ENCODE measurements at regions not wholly inside any gene's neighbourhood (a gene's known extent, or its start where the extent isn't known, plus 50 kb on each side); places are given as distances from the start of the nearest gene placed in this dataset.
"Not testable (repeated sequence)": the region's sequence is repeated elsewhere in the genome, so short reads cannot be mapped to it uniquely, and the experiment has no call there.

- TF ChIP-seq CTCF (IDR thresholded peaks at IDR 0.05; ENCODE audit: low read depth, low read length) = no peak
- Histone ChIP-seq H3K9me3 (ENCODE audit: severe bottlenecking) (peaks cover 9% of the 10 kb centered on the region), H3K27ac (no peak overlapping the region), H3K27me3 (ENCODE audit: insufficient read depth, low read depth, severe bottlenecking) (no peaks in the 10 kb centered on the region), H3K4me3 (ENCODE audit: low read depth, low read length) (no peak overlapping the region), H3K36me3 (no peaks in the 10 kb centered on the region)
- DNase-seq = no peak
Observed at GRCh38 chr17:62219221-62219899, 154.3 kb upstream of the MED13 start.

DNA sequence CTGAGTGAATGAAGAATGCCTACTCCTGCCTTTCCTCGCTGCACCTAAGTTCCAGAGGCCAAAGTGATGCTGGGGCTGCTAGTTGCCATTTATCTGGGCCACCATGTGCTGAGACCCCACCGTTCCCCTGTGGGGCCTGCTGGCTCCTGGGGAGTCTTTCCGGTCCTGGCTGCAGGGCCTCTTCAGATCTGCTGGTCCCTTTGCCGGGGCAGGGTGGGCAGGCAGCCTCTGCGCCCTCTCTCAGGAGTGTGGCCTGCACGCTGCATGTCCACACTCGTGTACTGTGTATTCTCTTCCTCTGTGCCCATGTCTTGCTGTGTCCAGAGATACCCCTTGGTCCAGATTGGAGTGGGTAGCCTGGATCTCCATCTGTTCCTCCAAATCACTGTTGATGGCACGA, 151.8 kb upstream of the MED13 start:
- no peaks in the 10 kb centered on the region for H3K27me3 ChIP-seq (ENCODE audit: insufficient read depth, low read depth, severe bottlenecking)
- H3K9me3 ChIP-seq (ENCODE audit: severe bottlenecking) = peaks cover 7% of the 10 kb centered on the region
- no peak for TF ChIP-seq CTCF (IDR thresholded peaks at IDR 0.05; ENCODE audit: low read depth, low read length)
- H3K27ac ChIP-seq = no peak overlapping the region
- H3K36me3 ChIP-seq = no peaks in the 10 kb centered on the region
- DNase-seq = no peak
- no peak overlapping the region for H3K4me3 ChIP-seq (ENCODE audit: low read depth, low read length)

GRCh38 chr17:62215891-62216290, 150.8 kb upstream of the MED13 start:
- H3K27ac ChIP-seq; H3K27me3 ChIP-seq (ENCODE audit: insufficient read depth, low read depth, severe bottlenecking); DNase-seq; H3K4me3 ChIP-seq (ENCODE audit: low read depth, low read length); H3K36me3 ChIP-seq; H3K9me3 ChIP-seq (ENCODE audit: severe bottlenecking): not testable (repeated sequence)

- H3K4me3 ChIP-seq (ENCODE audit: low read depth, low read length) = no peak overlapping the region
- H3K9me3 ChIP-seq (ENCODE audit: severe bottlenecking) = peaks cover 2% of the 10 kb centered on the region
- H3K27ac ChIP-seq = no peak overlapping the region
- no peaks in the 10 kb centered on the region for H3K36me3 ChIP-seq
- no peak for DNase-seq
- no peaks in the 10 kb centered on the region for H3K27me3 ChIP-seq (ENCODE audit: insufficient read depth, low read depth, severe bottlenecking)
- TF ChIP-seq CTCF (IDR thresholded peaks at IDR 0.05; ENCODE audit: low read depth, low read length) = no peak
Observed at GRCh38 chr17:62206550-62206949, 141.5 kb upstream of the MED13 start.

DNA sequence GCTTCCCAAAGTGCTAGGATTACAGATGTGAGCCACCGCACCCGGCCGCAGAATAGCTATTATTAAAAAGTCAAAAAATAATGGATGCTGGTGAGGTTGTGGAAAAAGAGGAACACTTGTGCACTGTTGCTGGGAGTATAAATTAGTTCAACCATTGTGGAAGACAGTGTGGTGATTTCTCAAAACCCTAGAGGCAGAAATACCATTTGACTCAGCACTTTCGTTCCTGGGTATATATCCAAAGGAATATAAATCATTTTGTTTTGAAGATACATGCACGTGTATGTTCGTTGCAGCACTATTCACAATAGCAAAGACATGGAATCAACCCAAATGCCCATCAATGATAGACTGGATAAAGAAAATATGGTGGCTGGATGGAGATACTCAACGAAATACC, 132.1 kb upstream of the MED13 start:
- not testable (repeated sequence) for DNase-seq; H3K27me3 ChIP-seq (ENCODE audit: insufficient read depth, low read depth, severe bottlenecking); H3K9me3 ChIP-seq (ENCODE audit: severe bottlenecking); H3K36me3 ChIP-seq; H3K4me3 ChIP-seq (ENCODE audit: low read depth, low read length); H3K27ac ChIP-seq

DNA sequence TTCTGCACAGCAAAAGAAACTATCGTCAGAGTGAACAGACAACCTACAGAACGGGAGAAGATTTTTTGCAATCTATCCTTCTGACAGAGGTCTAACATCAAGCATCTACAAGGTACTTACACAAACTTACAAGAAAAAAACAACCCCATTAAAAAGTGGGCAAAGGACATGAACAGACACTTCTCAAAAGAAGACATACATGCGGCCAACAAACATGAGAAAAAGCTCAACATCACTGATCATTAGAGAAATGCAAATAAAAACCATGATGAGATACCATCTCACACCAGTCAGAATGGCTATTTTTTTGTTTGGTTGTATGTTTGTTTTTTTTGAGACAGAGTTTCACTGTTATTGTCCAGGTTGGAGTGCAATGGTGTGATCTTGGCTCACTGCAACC, 131.5 kb upstream of the MED13 start:
- not testable (repeated sequence) for DNase-seq; H3K27me3 ChIP-seq (ENCODE audit: insufficient read depth, low read depth, severe bottlenecking); H3K4me3 ChIP-seq (ENCODE audit: low read depth, low read length); H3K9me3 ChIP-seq (ENCODE audit: severe bottlenecking); H3K36me3 ChIP-seq; H3K27ac ChIP-seq

DNA sequence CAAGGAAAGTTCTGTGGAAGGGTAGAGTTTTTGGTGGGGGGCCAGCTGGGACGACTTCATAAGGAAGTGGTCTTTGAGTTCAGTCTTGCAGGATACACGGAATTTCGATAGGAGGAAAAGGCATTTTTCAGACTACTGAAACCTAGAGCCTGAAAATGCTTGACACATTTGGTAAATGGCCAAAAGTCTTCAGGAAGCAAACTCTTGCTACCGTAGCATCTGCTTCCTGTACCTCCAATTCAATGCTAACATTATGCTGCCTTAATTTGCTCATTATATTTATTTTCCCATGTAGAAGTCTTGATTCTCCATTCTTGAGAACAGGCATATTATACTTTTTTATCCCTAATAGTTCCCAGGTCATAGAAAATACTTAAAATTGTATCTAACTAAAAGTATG, 129.3 kb upstream of the MED13 start:
- Histone ChIP-seq H3K9me3 (ENCODE audit: severe bottlenecking) (no peaks in the 10 kb centered on the region), H3K4me3 (ENCODE audit: low read depth, low read length) (no peak overlapping the region), H3K27me3 (ENCODE audit: insufficient read depth, low read depth, severe bottlenecking) (no peaks in the 10 kb centered on the region), H3K27ac (no peak overlapping the region), H3K36me3 (no peaks in the 10 kb centered on the region)
- TF ChIP-seq CTCF (IDR thresholded peaks at IDR 0.05; ENCODE audit: low read depth, low read length) = no peak
- no peak for DNase-seq

Measured in WERI-Rb-1 (cell line).